OCI-LY3 (cell line): ENCODE measurements at regions not wholly inside any gene's neighbourhood (a gene's known extent, or its start where the extent isn't known, plus 50 kb on each side); places are given as distances from the start of the nearest gene placed in this dataset.

Experiments
- CTCF ChIP-seq: fragments of 200-600, 300-600 bp; sonication (generic); IDR thresholded peaks from 2 replicates; pipeline ENCODE4 v1.5.1; 2014; ENCODE audit warnings: antibody characterized with exemption, low read length, low read depth
- EZH2phosphoT487 ChIP-seq: fragments of 200-600 bp; shearing (Covaris generic); IDR thresholded peaks from 2 replicates; pipeline ENCODE4 v1.6.1; 2018; ENCODE audit warnings: antibody characterized with exemption, mixed run types, low read depth

DNA sequence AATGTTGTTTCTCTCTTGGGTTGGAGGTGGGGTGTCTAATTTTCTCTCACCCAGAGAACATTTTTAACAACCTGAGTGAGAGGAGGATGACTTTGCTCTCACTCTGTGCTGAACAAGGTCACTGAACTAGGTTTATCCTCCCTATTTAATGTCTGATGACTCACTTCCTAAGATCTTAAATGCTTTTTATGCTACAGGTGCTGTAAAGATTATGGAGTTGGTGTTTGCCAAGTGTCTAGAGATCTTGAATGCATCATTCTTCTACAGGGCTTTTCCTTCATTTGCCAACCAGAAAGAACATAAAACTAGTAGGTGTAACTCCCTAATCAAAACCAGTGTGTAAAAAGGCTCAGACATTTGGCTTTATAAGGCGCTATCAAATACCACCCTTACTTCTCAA lies 350.5 kb upstream of the ETAA1 start:
- TF ChIP-seq CTCF, result no peak
- TF ChIP-seq EZH2phosphoT487, result no peak
